ENCODE measurements at regions not wholly inside any gene's neighbourhood (a gene's known extent, or its start where the extent isn't known, plus 50 kb on each side); places are given as distances from the start of the nearest gene placed in this dataset.
A peak's percentile ranks its signal among the peaks of the same experiment; 100 is the strongest.

- no peak for DNase-seq
These were observed 175.7 kb upstream of the INHBA start for GRCh38 chr7:41878309-41879295.

- no peak for DNase-seq
These were observed 174.2 kb upstream of the INHBA start for GRCh38 chr7:41877118-41877517.

GRCh38 chr7:41875513-41875912 lies 172.6 kb upstream of the INHBA start:
- no peak for DNase-seq

- DNase-seq = no peak
These were observed 171.4 kb upstream of the INHBA start for GRCh38 chr7:41874201-41874785.

DNA sequence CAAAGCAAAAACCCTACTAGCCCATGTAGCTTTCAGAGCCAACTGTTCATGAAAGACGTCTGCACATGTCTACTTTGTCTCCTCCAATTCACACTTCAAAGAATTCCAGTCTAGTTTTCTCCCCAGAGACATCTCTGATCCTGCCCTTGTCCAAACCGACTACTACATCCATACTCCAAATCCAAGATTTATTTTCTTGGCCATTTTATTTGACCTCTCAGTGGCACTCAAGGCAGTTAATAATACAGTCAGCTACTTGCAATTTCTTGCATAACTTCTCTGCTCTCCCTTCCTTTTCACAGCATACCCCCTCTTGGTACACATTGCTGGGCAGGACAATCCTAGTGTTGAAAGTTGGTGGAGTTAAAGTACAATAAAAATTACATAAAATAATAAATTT lies 170.9 kb upstream of the INHBA start:
- no peak for DNase-seq

GRCh38 chr7:41872966-41873365 lies 170.1 kb upstream of the INHBA start:
- no peak for DNase-seq

DNA sequence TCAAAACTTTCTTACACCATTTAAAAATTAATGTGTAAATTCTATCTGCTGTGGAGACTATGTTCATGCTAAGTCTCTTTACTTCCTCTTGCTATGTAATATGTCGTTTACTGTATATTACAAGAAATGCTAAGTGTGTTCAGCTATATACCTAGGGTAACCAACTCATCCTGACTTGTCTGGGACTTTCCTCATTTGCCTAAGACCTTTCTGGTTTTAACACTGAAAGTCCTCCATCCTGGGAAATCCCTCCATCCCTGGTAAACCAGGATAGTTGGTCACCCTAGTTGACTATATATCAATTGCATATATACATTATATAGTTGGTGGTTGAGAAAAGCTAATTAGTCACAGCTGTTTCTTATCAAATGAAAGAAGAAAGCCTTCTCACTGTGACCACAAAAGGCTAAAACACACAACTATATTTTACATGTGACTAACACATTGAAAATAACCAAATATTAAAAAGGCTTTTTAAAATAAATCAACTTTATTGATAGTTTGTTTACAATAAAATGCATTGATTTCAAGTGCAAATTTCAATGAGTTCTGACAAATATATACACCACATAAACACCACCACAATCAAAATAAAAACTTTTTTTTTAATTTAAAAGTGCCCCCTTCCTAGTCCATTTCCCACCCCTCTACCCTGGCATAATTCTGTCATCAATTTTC lies 167.7 kb upstream of the INHBA start:
- DNase-seq = no peak

- no peak for DNase-seq
These were observed 167.1 kb upstream of the INHBA start for GRCh38 chr7:41869997-41870396.

- no peak for DNase-seq
These were observed 166.7 kb upstream of the INHBA start for GRCh38 chr7:41869596-41869995.

GRCh38 chr7:41869091-41869490 lies 166.2 kb upstream of the INHBA start:
- DNase-seq = no peak

GRCh38 chr7:41867639-41868280 lies 164.9 kb upstream of the INHBA start:
- no peak for DNase-seq

- DNase-seq = no peak
These were observed 159.4 kb upstream of the INHBA start for GRCh38 chr7:41862261-41862660.

DNA sequence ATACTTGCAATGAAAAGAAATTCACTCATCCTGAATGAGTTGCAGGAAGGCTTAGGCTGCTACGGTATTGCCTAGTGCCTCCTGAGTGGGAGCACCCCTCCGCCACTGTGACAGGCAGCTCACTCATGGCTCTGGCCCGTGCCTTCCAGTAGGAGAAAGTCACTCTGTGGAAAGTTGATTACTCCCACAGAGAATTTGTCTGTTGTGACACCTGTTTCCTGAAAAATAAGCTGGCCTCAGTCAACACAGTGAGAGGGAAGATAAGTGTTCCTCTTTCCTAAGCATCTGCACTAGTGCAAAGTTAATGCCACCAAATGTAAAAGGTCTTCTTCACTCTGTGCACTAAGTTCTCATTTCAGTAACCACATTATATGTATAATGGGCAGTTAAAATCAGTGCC lies 158.8 kb upstream of the INHBA start:
- DNase-seq = no peak

- DNase-seq = no peak
These were observed 155.3 kb upstream of the INHBA start for GRCh38 chr7:41858201-41858600.

GRCh38 chr7:41855798-41856197 lies 152.9 kb upstream of the INHBA start:
- no peak for DNase-seq

- DNase-seq = no peak
These were observed 144.7 kb upstream of the INHBA start for GRCh38 chr7:41847606-41848005.

GRCh38 chr7:41847151-41847550 lies 144.3 kb upstream of the INHBA start:
- no peak for DNase-seq

DNA sequence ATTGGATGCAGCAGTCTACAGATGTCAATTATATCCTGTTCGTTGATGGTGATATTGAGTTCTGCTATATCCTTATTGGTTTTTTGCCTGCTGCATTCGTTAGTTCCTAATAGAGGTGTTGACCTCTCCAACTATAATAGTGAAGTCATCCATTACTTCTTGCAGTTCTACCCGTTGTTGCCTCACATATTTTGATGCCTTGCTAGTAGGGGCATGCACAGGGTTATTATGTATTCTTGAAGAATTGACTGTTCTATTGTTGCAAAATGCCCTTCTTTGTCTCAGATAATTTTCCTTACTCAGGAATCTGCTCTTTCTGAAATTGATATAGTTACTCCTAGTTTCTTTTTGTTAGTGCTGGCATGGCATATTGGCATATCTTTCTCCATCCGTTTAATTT lies 140.1 kb upstream of the INHBA start:
- DNase-seq = no peak

DNA sequence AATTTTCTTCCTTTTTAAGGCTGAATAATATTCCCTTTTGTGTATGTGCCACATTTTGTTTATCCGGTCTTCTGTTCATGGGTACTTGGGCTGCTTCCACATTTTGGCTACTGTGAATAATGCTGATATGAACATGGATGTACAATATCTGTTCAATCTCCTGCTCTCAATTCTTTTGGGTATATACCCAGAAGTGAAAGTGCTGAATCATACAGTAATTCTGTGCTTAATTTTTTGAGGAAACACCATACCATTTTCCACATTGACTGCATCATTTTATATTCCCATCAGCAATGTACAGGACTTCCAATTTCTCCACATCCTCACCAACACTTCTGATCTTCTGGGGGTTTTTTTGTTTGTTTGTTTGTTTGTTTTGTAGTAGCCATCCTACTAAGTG lies 135.0 kb upstream of the INHBA start:
- DNase-seq = no peak

DNA sequence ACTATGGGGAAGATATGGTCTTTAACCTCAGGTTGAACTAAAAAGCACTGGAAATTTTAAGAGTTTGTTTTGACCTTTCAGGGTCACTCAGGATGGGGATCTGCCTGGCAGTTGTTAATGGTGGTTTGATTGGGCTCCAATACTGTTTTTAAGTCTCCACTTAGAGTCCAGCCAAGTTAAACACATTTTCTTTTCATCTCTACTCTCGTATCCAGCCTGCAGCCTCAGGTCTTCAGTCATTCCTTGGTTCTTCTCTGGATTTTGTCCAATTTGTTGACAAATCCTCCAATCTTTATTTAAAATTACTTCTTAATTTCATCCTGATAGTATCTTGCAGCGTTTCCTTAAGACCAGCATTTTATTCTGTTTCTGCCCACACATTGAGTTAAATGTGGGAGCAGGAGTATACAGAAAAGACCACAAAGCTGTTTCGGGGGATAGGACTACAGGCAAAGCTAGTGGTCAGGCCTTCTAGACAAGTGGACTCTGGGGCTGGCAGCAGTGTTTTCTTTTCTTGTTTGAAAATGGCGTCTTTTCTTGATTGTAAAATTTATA lies 133.2 kb upstream of the INHBA start:
- no peak for DNase-seq

DNA sequence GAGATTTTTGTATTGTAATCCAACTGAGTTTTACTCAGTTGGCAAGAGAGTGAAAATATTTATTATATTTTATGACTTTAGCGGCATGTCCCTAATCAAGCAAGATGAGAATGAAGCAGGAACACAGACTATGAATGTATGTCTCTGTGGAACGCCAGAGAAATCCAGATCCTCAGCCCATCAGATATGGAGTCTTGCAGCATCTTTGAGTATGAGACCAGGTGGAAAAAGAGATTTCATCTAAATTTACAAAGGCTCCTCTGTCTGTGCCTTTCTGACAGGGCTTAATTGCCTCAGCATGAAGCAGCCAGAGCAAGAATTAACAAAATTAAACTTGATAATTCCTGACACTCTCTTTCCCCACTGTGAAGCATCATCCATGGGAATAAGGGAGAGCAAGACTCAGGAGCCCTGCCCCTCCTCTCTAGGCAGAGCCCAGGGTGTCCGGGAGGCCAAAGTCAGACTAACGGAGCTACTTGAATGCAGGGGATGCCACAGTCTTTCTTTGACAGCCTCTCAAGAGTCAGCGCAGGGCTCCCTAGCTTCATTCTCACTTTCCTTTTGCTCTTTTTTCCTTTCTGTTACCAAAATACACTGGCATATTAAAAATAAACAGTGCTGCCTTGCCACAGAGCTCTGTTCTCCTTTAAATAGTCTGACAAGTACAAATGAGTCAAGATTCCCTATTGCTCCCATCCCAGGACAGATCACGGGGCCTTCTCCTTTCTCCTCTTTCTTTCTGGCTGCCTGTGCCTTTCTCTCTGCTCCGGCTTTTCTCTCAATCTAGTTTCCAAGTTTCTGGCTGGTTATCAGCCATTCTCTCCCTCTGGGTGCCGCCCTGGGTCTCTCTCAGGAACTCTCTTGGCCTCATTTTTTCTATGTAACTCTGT lies 132.2 kb upstream of the INHBA start:
- DNase-seq = peak; percentile 36
